NT2/D1 (cell line): ENCODE measurements at regions not wholly inside any gene's neighbourhood (a gene's known extent, or its start where the extent isn't known, plus 50 kb on each side); places are given as distances from the start of the nearest gene placed in this dataset.

Source experiments
- DNase-seq: peaks from one replicate; pipeline ENCODE4 v3.0.0-alpha.2; 2011; ENCODE audit warnings: low read depth, low spot score
- H3K27me3 ChIP-seq: 2 replicates; pipeline ENCODE4 v1.6.0; 2011; ENCODE audit warnings: mild to moderate bottlenecking; ENCODE audit not compliant: insufficient read length, insufficient read depth
- H3K36me3 ChIP-seq: 2 replicates; pipeline ENCODE4 v1.6.1; 2011; ENCODE audit warnings: mild to moderate bottlenecking, low read length, mixed read lengths; ENCODE audit not compliant: insufficient read depth, insufficient read length
- H3K4me1 ChIP-seq: 2 replicates; pipeline ENCODE4 v1.5.1; 2011; ENCODE audit not compliant: insufficient read depth, insufficient read length
- H3K4me3 ChIP-seq: 2 replicates; pipeline ENCODE4 v1.5.1; 2011; ENCODE audit warnings: low read depth; ENCODE audit not compliant: insufficient read length
- H3K9ac ChIP-seq: 2 replicates; pipeline ENCODE4 v1.6.0; 2011; ENCODE audit warnings: low read depth; ENCODE audit not compliant: insufficient read length
- H3K9me3 ChIP-seq: 2 replicates; pipeline ENCODE4 v1.5.1; 2011; ENCODE audit warnings: mild to moderate bottlenecking, low read length; ENCODE audit not compliant: insufficient read depth
- SUZ12 ChIP-seq: IDR thresholded peaks from 2 replicates; pipeline ENCODE4 v1.6.1; 2011; ENCODE audit not compliant: insufficient read length, insufficient read depth; ENCODE audit errors: extremely low read depth
- YY1 ChIP-seq: IDR thresholded peaks from 2 replicates; pipeline ENCODE4 v1.6.1; 2011; ENCODE audit not compliant: insufficient read length, insufficient read depth
- ZNF274 ChIP-seq: IDR thresholded peaks from 2 replicates; pipeline ENCODE4 v1.6.1; 2011; ENCODE audit warnings: mild to moderate bottlenecking, low read depth, low read length

DNA sequence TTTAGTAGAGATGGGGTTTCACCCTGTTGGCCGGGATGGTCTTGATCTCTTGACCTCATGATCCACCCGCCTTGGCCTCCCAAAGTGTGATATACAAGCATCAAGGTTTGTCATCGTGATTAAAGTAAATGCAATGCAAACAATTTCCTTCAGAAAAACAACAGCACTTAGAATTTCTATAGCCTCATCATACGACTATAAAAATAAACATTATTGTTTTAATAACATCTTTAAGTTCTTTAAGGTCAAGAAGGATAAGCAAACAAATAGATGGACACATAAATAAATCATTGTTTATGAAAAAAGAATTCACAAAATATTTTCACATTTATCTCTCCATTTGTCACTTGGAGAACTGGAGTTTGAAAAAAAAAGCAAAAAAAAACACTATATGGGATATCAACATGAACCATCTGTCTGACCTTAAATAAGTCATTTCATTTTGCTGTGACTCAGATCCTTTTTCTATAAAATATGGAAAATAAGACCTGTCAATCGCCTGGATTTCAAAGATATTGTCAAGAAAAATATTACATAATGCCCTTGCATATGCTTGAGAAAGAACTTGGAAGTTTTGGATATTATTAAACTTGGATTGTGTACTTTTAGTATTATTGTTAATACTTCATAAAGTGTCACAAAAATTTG is 642.0 kb upstream of the KCNMB2 start:
- no peaks in the 10 kb centered on the region for H3K36me3 ChIP-seq
- DNase-seq, result no peak
- peaks cover 18% of the 10 kb centered on the region for H3K9me3 ChIP-seq
- no peaks in the 10 kb centered on the region for H3K27me3 ChIP-seq
- H3K4me3 ChIP-seq, result no peak overlapping the region
- H3K9ac ChIP-seq, result no peak overlapping the region
- no peaks in the 10 kb centered on the region for H3K4me1 ChIP-seq
- TF ChIP-seq SUZ12 (no peak), YY1 (no peak), ZNF274 (no peak)

- Histone ChIP-seq H3K9ac (no peak overlapping the region), H3K9me3 (peaks cover 31% of the 10 kb centered on the region), H3K27me3 (no peaks in the 10 kb centered on the region), H3K4me1 (no peaks in the 10 kb centered on the region), H3K4me3 (no peak overlapping the region), H3K36me3 (no peaks in the 10 kb centered on the region)
- no peak for DNase-seq
- TF ChIP-seq ZNF274 (no peak), YY1 (no peak), SUZ12 (no peak)
These were observed 638.1 kb upstream of the KCNMB2 start for GRCh38 chr3:177898185-177898584.

- Histone ChIP-seq H3K9me3 (peaks cover 31% of the 10 kb centered on the region), H3K9ac (no peak overlapping the region), H3K4me1 (no peaks in the 10 kb centered on the region), H3K36me3 (no peaks in the 10 kb centered on the region), H3K27me3 (no peaks in the 10 kb centered on the region), H3K4me3 (no peak overlapping the region)
- DNase-seq, result no peak
- no peak for TF ChIP-seq YY1
- no peak for TF ChIP-seq ZNF274
- TF ChIP-seq SUZ12, result no peak
These were observed 636.8 kb upstream of the KCNMB2 start for GRCh38 chr3:177899275-177900067.

GRCh38 chr3:177902876-177903275 is 633.4 kb upstream of the KCNMB2 start:
- no peaks in the 10 kb centered on the region for H3K36me3 ChIP-seq
- H3K9me3 ChIP-seq, result peaks cover 30% of the 10 kb centered on the region
- no peaks in the 10 kb centered on the region for H3K27me3 ChIP-seq
- no peak for DNase-seq
- no peak overlapping the region for H3K4me3 ChIP-seq
- TF ChIP-seq YY1, result no peak
- TF ChIP-seq ZNF274, result no peak
- no peak for TF ChIP-seq SUZ12
- no peak overlapping the region for H3K9ac ChIP-seq
- no peaks in the 10 kb centered on the region for H3K4me1 ChIP-seq

DNA sequence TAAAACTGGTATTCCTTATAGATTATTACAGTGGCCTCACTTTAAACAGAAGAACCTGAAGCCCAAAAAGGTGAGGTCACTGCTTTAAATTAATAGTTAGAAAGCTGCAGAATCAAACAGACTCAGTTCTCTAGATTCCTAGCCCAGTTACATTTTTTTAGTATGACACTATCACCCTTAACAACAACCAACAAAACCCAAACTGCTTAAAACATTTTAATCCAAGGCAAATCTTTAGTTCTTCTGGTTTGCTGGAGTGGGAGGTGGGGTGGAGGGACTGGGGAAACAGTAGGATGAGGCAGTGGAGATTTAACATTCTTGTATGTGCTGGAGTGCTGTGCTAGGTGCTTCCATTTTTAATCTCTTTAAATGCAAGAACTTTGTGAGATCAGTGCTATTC is 631.6 kb upstream of the KCNMB2 start:
- no peaks in the 10 kb centered on the region for H3K36me3 ChIP-seq
- no peaks in the 10 kb centered on the region for H3K4me1 ChIP-seq
- H3K27me3 ChIP-seq, result no peaks in the 10 kb centered on the region
- no peak overlapping the region for H3K4me3 ChIP-seq
- no peak for TF ChIP-seq SUZ12
- TF ChIP-seq ZNF274, result no peak
- TF ChIP-seq YY1, result no peak
- H3K9me3 ChIP-seq, result peaks cover 12% of the 10 kb centered on the region; the same call in 1 of the 2 replicates
- H3K9ac ChIP-seq, result no peak overlapping the region
- DNase-seq, result no peak

GRCh38 chr3:177905173-177906125 is 630.8 kb upstream of the KCNMB2 start:
- TF ChIP-seq ZNF274 (no peak), SUZ12 (no peak), YY1 (no peak)
- H3K4me1 ChIP-seq, result no peaks in the 10 kb centered on the region
- DNase-seq, result no peak
- no peaks in the 10 kb centered on the region for H3K36me3 ChIP-seq
- no peak overlapping the region for H3K9ac ChIP-seq
- H3K27me3 ChIP-seq, result no peaks in the 10 kb centered on the region
- 0 out of 2 replicates have a peak, but pooled peaks cover 4% of the 10 kb centered on the region for H3K9me3 ChIP-seq
- H3K4me3 ChIP-seq, result no peak overlapping the region
